Neural progenitor cell (in vitro differentiated cells): ENCODE measurements at regions not wholly inside any gene's neighbourhood (a gene's known extent, or its start where the extent isn't known, plus 50 kb on each side); places are given as distances from the start of the nearest gene placed in this dataset.

Experiments used
- DNase-seq: peaks from one replicate; pipeline ENCODE4 v3.0.0-alpha.2; 2016; ENCODE audit warnings: low spot score
- H2AFZ ChIP-seq: fragments of 200-600 bp; sonication (generic); replicated peaks from 2 replicates; pipeline ENCODE4 v1.6.1; 2016; ENCODE audit warnings: antibody characterized with exemption
- H3F3A ChIP-seq: fragments of 200-600 bp; sonication (generic); 2 replicates; pipeline ENCODE4 v1.6.1; 2016; ENCODE audit warnings: antibody characterized with exemption, low read depth
- H3K27ac ChIP-seq: fragments of 200-600 bp; sonication (generic); 2 replicates; pipeline ENCODE4 v1.5.1; 2016; ENCODE audit warnings: mild to moderate bottlenecking
- H3K27me3 ChIP-seq: fragments of 200-600 bp; sonication (generic); 2 replicates; pipeline ENCODE4 v1.6.1; 2016; ENCODE audit warnings: mild to moderate bottlenecking, moderate library complexity
- H3K36me3 ChIP-seq: fragments of 200-600 bp; sonication (generic); 2 replicates; pipeline ENCODE4 v1.5.1; 2016
- H3K4me1 ChIP-seq: fragments of 200-600 bp; sonication (generic); 2 replicates; pipeline ENCODE4 v1.6.1; 2016; ENCODE audit warnings: mixed run types
- H3K4me2 ChIP-seq: fragments of 200-600 bp; sonication (generic); 2 replicates; pipeline ENCODE4 v1.6.1; 2016
- H3K4me3 ChIP-seq: fragments of 200-600 bp; sonication (generic); 2 replicates; pipeline ENCODE4 v1.5.1; 2016
- H3K79me2 ChIP-seq: fragments of 200-600 bp; sonication (generic); 2 replicates; pipeline ENCODE4 v1.6.1; 2016; ENCODE audit warnings: low read depth
- H3K9ac ChIP-seq: fragments of 200-600 bp; sonication (generic); 2 replicates; pipeline ENCODE4 v1.6.1; 2016
- H3K9me3 ChIP-seq: fragments of 200-600 bp; sonication (generic); 2 replicates; pipeline ENCODE4 v1.5.1; 2016; ENCODE audit warnings: low read depth
- H4K20me1 ChIP-seq: fragments of 200-600 bp; sonication (generic); 2 replicates; pipeline ENCODE4 v1.6.1; 2016; ENCODE audit warnings: low read depth
- H3K27ac Mint-ChIP-seq: 3 replicates; pipeline ENCODE4 v1.8.0; 2021; ENCODE audit warnings: mixed read lengths
- H3K27me3 Mint-ChIP-seq: 2 replicates; pipeline ENCODE4 v1.8.0; 2022; ENCODE audit warnings: low read depth, mild to moderate bottlenecking, inconsistent platforms, moderate library complexity, mixed read lengths; ENCODE audit not compliant: insufficient read depth
- H3K36me3 Mint-ChIP-seq: 3 replicates; pipeline ENCODE4 v1.8.0; 2021; ENCODE audit warnings: mixed read lengths
- H3K4me1 Mint-ChIP-seq: 3 replicates; pipeline ENCODE4 v1.8.0; 2021; ENCODE audit warnings: mixed read lengths
- H3K4me3 Mint-ChIP-seq: 3 replicates; pipeline ENCODE4 v1.8.0; 2021; ENCODE audit warnings: mild to moderate bottlenecking, moderate library complexity, mixed read lengths
- H3K9me3 Mint-ChIP-seq: 3 replicates; pipeline ENCODE4 v1.8.0; 2020; ENCODE audit warnings: mixed read lengths
- CTCF ChIP-seq: fragments of 200-600 bp; sonication (generic); IDR thresholded peaks from 2 replicates; pipeline ENCODE4 v1.5.1; 2017; ENCODE audit warnings: antibody characterized with exemption, mild to moderate bottlenecking
- EZH2 ChIP-seq: fragments of 200-600 bp; sonication (generic); IDR thresholded peaks from 2 replicates; pipeline ENCODE4 v1.6.1; 2017; ENCODE audit warnings: antibody characterized with exemption, mild to moderate bottlenecking, moderate library complexity
- EZH2phosphoT487 ChIP-seq: fragments of 200-600 bp; sonication (generic); IDR thresholded peaks from 2 replicates; pipeline ENCODE4 v1.6.1; 2017; ENCODE audit warnings: antibody characterized with exemption

- no peaks in the 10 kb centered on the region for H3K9me3 ChIP-seq
- no peak overlapping the region for H3K4me2 ChIP-seq
- H3K36me3 ChIP-seq, result no peaks in the 10 kb centered on the region
- H3K4me3 ChIP-seq, result no peak overlapping the region
- TF ChIP-seq CTCF, result no peak
- no peak for TF ChIP-seq EZH2phosphoT487
- TF ChIP-seq EZH2, result no peak
- H3K79me2 ChIP-seq, result no peaks in the 10 kb centered on the region
- Mint-ChIP-seq H3K27ac (no peak overlapping the region), H3K4me3 (no peak overlapping the region), H3K36me3 (no peaks in the 10 kb centered on the region), H3K9me3 (no peaks in the 10 kb centered on the region), H3K27me3 (no peaks in the 10 kb centered on the region), H3K4me1 (no peaks in the 10 kb centered on the region)
- H3K9ac ChIP-seq, result no peak overlapping the region
- peaks cover 3% of the 10 kb centered on the region for H3K4me1 ChIP-seq
- no peak overlapping the region for H2AFZ ChIP-seq
- no peak overlapping the region for H3K27ac ChIP-seq
- no peak for DNase-seq
- no peaks in the 10 kb centered on the region for H3K27me3 ChIP-seq
- H4K20me1 ChIP-seq, result no peaks in the 10 kb centered on the region
- H3F3A ChIP-seq, result no peaks in the 10 kb centered on the region
These were observed 118.9 kb downstream of the C12orf75 start for GRCh38 chr12:105449431-105449830.

GRCh38 chr12:105451211-105451610 lies 120.7 kb downstream of the C12orf75 start:
- Mint-ChIP-seq H3K9me3 (no peaks in the 10 kb centered on the region), H3K36me3 (no peaks in the 10 kb centered on the region), H3K4me1 (no peaks in the 10 kb centered on the region), H3K27ac (no peak overlapping the region), H3K27me3 (no peaks in the 10 kb centered on the region), H3K4me3 (no peak overlapping the region)
- no peak for DNase-seq
- TF ChIP-seq EZH2 (no peak), CTCF (no peak), EZH2phosphoT487 (no peak)
- H3K4me1 ChIP-seq, result no peaks in the 10 kb centered on the region
- H4K20me1 ChIP-seq, result no peaks in the 10 kb centered on the region
- no peaks in the 10 kb centered on the region for H3K9me3 ChIP-seq
- H3F3A ChIP-seq, result no peaks in the 10 kb centered on the region
- no peak overlapping the region for H3K9ac ChIP-seq
- no peak overlapping the region for H3K4me3 ChIP-seq
- no peak overlapping the region for H3K27ac ChIP-seq
- no peak overlapping the region for H3K4me2 ChIP-seq
- H3K36me3 ChIP-seq, result no peaks in the 10 kb centered on the region
- H3K27me3 ChIP-seq, result no peaks in the 10 kb centered on the region
- no peaks in the 10 kb centered on the region for H3K79me2 ChIP-seq
- H2AFZ ChIP-seq, result no peak overlapping the region

- Mint-ChIP-seq H3K9me3 (peaks cover under 1% of the 10 kb centered on the region), H3K36me3 (no peaks in the 10 kb centered on the region), H3K27ac (no peak overlapping the region), H3K27me3 (no peaks in the 10 kb centered on the region), H3K4me1 (no peaks in the 10 kb centered on the region), H3K4me3 (no peak overlapping the region)
- Histone ChIP-seq H3K4me2 (no peak overlapping the region), H2AFZ (no peak overlapping the region), H3F3A (no peaks in the 10 kb centered on the region), H3K27ac (no peak overlapping the region), H3K4me3 (no peak overlapping the region), H3K9me3 (no peaks in the 10 kb centered on the region), H3K4me1 (no peaks in the 10 kb centered on the region), H4K20me1 (no peaks in the 10 kb centered on the region), H3K9ac (no peak overlapping the region), H3K36me3 (no peaks in the 10 kb centered on the region), H3K79me2 (no peaks in the 10 kb centered on the region), H3K27me3 (no peaks in the 10 kb centered on the region)
- DNase-seq, result no peak
- TF ChIP-seq EZH2phosphoT487 (no peak), EZH2 (no peak), CTCF (no peak)
These were observed 121.3 kb downstream of the C12orf75 start for GRCh38 chr12:105451798-105452197.

- Histone ChIP-seq H3K9ac (no peak overlapping the region), H2AFZ (no peak overlapping the region), H3K4me1 (no peaks in the 10 kb centered on the region), H3K27me3 (no peaks in the 10 kb centered on the region), H3K4me3 (no peak overlapping the region), H3K4me2 (no peak overlapping the region), H3K79me2 (no peaks in the 10 kb centered on the region), H3K27ac (no peak overlapping the region), H3F3A (no peaks in the 10 kb centered on the region), H3K36me3 (no peaks in the 10 kb centered on the region), H4K20me1 (no peaks in the 10 kb centered on the region), H3K9me3 (no peaks in the 10 kb centered on the region)
- H3K4me1 Mint-ChIP-seq, result no peaks in the 10 kb centered on the region
- H3K27me3 Mint-ChIP-seq, result no peaks in the 10 kb centered on the region
- H3K27ac Mint-ChIP-seq, result no peak overlapping the region
- H3K4me3 Mint-ChIP-seq, result no peak overlapping the region
- H3K9me3 Mint-ChIP-seq, result peaks cover 2% of the 10 kb centered on the region
- no peaks in the 10 kb centered on the region for H3K36me3 Mint-ChIP-seq
- no peak for DNase-seq
- TF ChIP-seq CTCF (no peak), EZH2phosphoT487 (no peak), EZH2 (no peak)
These were observed 122.8 kb downstream of the C12orf75 start for GRCh38 chr12:105453316-105453715.
